Brain pericyte (primary cell): ENCODE measurements at regions not wholly inside any gene's neighbourhood (a gene's known extent, or its start where the extent isn't known, plus 50 kb on each side); places are given as distances from the start of the nearest gene placed in this dataset.
"Not testable (repeated sequence)": the region's sequence is repeated elsewhere in the genome, so short reads cannot be mapped to it uniquely, and the experiment has no call there.

ENCODE experiments used
- DNase-seq: peaks from one replicate; pipeline ENCODE4 v3.0.0-alpha.2; 2012; ENCODE audit warnings: low read depth, low spot score

DNA sequence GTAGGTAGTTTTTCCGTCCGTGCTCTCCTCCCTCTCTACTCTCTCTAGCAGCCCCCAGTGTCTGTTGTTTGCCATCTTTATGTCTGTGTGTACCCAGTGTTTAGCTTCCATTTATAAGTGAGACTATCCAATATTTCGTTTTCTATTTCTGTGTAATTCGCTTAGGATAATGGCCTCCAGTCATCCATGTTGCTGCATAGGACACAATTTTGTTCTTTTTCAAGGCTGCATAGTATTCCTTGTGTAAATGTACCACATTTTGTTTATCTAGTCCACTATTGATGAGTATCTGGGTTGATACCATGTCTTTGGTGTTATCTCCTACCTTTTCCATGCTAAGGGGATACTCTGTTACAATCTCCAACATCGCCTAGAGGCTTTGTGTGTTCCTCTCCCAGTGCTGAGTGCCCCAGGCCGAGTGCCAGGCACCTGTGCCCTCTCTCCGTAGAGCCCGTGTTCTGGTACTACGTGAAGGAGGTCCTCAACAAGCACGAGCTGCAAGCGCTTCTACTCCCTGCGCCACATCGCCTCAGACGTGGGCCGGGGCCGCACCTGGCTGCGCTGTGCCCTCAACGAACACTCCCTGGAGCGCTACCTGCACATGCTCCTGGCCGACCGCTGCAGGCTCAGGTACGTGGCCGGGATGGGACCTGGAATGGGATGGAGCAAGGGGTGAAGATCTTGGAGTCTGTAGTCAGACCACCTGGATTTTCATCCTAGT lies 51.0 kb downstream of the NPIPB11 start:
- not testable (repeated sequence) for DNase-seq

DNA sequence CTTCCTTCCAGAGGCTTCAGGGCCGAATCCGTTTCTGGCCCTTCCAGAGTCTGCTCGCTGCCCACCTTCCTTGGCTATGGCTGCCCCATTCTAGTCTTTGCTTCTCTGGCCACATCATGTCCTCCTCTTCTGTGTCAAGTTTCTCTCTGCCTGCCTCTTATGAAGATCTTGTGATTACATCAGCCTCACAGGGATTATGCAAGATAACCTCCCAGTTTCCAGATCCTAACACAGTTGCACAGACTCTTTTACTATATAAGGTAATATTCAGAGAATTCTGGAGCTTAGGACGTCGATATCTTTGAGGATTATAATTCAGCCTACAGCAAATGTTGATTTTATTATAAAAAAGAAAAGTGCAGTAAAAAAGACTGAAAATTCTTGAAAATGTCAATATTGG lies 52.1 kb downstream of the NPIPB11 start:
- DNase-seq, result not testable (repeated sequence)

- DNase-seq, result not testable (repeated sequence)
Observed at GRCh38 chr16:29352617-29352999, 53.9 kb downstream of the NPIPB11 start.

DNA sequence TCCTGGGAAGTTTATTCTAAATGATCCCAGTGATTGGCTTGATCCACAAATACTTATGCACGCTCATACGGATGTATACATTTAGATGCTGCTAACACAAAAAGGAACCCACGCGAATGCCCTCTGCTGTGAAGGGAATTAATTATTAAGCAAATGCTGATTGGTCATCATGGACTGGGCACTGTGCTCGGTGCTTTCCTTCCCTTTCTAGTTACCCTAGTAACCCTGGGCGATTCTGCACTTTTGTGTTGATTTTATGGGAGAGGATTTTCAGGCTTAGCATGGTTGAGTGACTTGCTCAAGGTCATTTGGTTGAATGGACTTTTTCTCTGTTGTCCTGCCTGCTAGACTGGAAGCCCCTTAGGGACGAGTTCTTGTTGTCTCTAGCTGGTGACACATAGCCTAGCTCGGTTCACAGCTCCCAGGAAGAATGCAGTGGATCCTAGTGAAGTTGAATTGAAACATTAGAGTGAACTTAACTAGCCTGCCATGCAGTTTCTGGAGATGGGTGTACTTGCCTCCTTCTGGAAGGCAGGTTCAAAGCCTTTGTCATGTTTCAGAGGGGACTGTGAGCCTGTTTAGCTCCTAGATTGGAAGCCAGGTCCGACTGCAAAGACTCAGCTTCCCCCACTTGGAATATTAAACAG lies 54.4 kb downstream of the NPIPB11 start:
- not testable (repeated sequence) for DNase-seq

GRCh38 chr16:29351271-29351969 lies 55.1 kb downstream of the NPIPB11 start:
- not testable (repeated sequence) for DNase-seq

- DNase-seq, result not testable (repeated sequence)
Observed at GRCh38 chr16:29349966-29350365, 56.5 kb downstream of the NPIPB11 start.

GRCh38 chr16:29348748-29349147 lies 57.8 kb downstream of the NPIPB11 start:
- not testable (repeated sequence) for DNase-seq

GRCh38 chr16:29348123-29348690 lies 58.3 kb downstream of the NPIPB11 start:
- DNase-seq, result not testable (repeated sequence)

- not testable (repeated sequence) for DNase-seq
Observed at GRCh38 chr16:29346796-29347580, 59.5 kb downstream of the NPIPB11 start.

- DNase-seq, result not testable (repeated sequence)
Observed at GRCh38 chr16:29346203-29346602, 60.3 kb downstream of the NPIPB11 start.

- not testable (repeated sequence) for DNase-seq
Observed at GRCh38 chr16:29342937-29343336, 63.6 kb downstream of the NPIPB11 start.

GRCh38 chr16:29340779-29341438 lies 65.6 kb downstream of the NPIPB11 start:
- not testable (repeated sequence) for DNase-seq

DNA sequence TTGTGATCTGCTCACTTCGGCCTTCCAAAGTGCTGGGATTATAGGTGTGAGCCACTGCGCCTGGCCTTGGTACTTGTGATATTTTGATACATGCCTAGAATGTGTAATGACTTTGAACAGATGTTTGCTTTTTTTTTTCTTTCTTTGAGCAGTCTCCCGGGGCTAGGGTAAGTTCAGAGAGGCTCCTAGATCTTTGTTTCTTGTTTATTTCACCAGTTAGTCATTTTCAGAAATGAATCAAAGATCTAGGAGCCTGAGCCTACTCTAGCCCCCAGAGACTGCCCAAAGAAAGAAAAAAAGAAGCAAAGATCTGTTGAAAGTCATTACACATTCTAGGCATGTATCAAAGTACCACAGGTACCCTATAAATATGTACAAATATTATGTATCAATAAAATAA lies 66.3 kb downstream of the NPIPB11 start:
- DNase-seq, result not testable (repeated sequence)

DNA sequence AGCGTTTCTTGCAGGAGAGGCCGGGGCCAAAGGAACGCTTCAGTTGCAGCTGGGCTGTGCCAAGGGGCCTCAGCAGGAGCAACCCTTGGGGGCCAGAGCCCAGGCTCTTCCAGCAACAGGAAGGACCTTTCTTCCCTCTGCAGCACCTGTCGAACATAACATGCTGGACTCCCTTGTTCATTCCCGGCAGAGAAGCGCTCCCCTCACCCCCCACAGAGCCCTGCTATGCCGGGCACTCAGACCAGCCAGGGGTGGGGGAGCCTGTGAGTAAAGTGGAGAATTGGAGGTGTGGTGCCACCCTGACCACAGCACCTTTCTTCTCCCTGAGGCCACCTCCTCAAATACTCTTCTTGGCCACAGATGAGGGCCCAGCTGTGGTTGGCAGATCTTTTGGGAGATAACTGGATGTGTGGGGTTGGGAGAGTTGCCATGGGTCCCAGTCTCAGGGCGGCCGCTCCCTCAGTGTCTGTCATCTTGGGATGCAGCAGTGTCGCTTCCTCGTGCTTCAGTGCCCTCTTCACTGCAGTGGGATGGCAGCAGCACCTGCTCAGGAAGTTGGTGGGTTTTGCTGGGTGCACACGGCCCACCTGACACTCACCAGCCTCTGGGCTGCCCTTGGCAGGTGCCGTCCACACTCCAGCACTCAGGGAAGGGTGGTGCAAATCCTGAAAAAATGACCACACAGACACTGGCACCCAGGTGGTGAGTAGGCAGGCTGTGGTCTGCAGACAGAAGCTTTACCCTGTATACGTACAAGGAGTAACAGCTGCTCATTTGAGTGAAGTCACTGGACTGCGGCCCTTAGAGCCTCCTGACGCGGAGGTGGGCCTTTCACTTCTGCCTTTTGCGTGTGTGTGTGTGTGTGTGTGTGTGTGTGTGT lies 67.5 kb downstream of the NPIPB11 start:
- not testable (repeated sequence) for DNase-seq

- DNase-seq, result not testable (repeated sequence)
Observed at GRCh38 chr16:29337385-29337901, 69.1 kb downstream of the NPIPB11 start.

- not testable (repeated sequence) for DNase-seq
Observed at GRCh38 chr16:29335549-29335846, 71.0 kb downstream of the NPIPB11 start.

GRCh38 chr16:29334776-29335548 lies 71.5 kb downstream of the NPIPB11 start:
- not testable (repeated sequence) for DNase-seq

GRCh38 chr16:29333492-29334097 lies 72.9 kb downstream of the NPIPB11 start:
- DNase-seq, result not testable (repeated sequence)
